22Rv1 (cell line): ENCODE measurements at regions not wholly inside any gene's neighbourhood (a gene's known extent, or its start where the extent isn't known, plus 50 kb on each side); places are given as distances from the start of the nearest gene placed in this dataset.

Experiments used
- ZFX ChIP-seq: fragments of 450-650 bp; IDR thresholded peaks from 2 replicates; pipeline ENCODE4 v1.6.1; 2017; ENCODE audit warnings: antibody characterized with exemption, borderline replicate concordance
- TF ChIP-seq, protein P1 (sequence below): fragments of 450-650 bp; IDR thresholded peaks from 2 replicates; pipeline ENCODE4 v1.5.1; 2017; ENCODE audit warnings: mild to moderate bottlenecking

DNA sequence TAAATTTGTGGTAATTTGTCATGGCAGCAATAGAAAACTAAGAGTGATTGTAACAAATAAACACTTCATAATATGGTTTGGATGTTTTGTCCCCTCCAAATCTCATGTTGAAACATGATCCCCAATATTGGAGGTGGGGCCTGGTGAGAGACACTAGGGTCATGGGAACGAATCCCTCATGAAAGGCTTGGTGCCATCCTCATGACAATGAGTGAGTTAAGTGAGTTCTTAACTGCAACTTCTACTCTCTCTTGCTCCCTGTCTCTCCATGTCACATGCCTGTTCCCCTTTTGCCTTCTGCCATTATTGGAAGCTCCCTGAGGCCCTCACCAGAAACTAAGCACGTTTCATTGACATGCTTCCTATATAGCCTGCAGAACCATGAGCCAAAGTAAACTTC is 1233.2 kb downstream of the OLFM4 start:
- TF ChIP-seq, protein P1, sequence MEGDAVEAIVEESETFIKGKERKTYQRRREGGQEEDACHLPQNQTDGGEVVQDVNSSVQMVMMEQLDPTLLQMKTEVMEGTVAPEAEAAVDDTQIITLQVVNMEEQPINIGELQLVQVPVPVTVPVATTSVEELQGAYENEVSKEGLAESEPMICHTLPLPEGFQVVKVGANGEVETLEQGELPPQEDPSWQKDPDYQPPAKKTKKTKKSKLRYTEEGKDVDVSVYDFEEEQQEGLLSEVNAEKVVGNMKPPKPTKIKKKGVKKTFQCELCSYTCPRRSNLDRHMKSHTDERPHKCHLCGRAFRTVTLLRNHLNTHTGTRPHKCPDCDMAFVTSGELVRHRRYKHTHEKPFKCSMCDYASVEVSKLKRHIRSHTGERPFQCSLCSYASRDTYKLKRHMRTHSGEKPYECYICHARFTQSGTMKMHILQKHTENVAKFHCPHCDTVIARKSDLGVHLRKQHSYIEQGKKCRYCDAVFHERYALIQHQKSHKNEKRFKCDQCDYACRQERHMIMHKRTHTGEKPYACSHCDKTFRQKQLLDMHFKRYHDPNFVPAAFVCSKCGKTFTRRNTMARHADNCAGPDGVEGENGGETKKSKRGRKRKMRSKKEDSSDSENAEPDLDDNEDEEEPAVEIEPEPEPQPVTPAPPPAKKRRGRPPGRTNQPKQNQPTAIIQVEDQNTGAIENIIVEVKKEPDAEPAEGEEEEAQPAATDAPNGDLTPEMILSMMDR, result no peak
- no peak for TF ChIP-seq ZFX
